Hepatic stellate cell (primary cell): ENCODE measurements at regions not wholly inside any gene's neighbourhood (a gene's known extent, or its start where the extent isn't known, plus 50 kb on each side); places are given as distances from the start of the nearest gene placed in this dataset.
"Not testable (repeated sequence)": the region's sequence is repeated elsewhere in the genome, so short reads cannot be mapped to it uniquely, and the experiment has no call there.

Experiments
- DNase-seq: peaks from one replicate; pipeline ENCODE4 v3.0.0; 2011; ENCODE audit warnings: low spot score

- DNase-seq, result no peak
Measured at GRCh38 chr9:117938896-117939295, 234.7 kb downstream of the TLR4 start.

GRCh38 chr9:117944750-117945149 is 240.5 kb downstream of the TLR4 start:
- not testable (repeated sequence) for DNase-seq

- no peak for DNase-seq
Measured at GRCh38 chr9:117945286-117945685, 241.1 kb downstream of the TLR4 start.

GRCh38 chr9:117951127-117951526 is 246.9 kb downstream of the TLR4 start:
- DNase-seq, result no peak

- DNase-seq, result no peak
Measured at GRCh38 chr9:117952581-117952980, 248.4 kb downstream of the TLR4 start.

- DNase-seq, result no peak
Measured at GRCh38 chr9:117957267-117957666, 253.1 kb downstream of the TLR4 start.

- DNase-seq, result no peak
Measured at GRCh38 chr9:117958726-117959125, 254.5 kb downstream of the TLR4 start.

GRCh38 chr9:117963493-117964090 is 259.4 kb downstream of the TLR4 start:
- no peak for DNase-seq

GRCh38 chr9:117970276-117971050 is 266.3 kb downstream of the TLR4 start:
- no peak for DNase-seq

GRCh38 chr9:117974108-117974507 is 269.9 kb downstream of the TLR4 start:
- no peak for DNase-seq

- DNase-seq, result no peak
Measured at GRCh38 chr9:117979914-117980313, 275.7 kb downstream of the TLR4 start.

GRCh38 chr9:117987945-117988344 is 283.7 kb downstream of the TLR4 start:
- no peak for DNase-seq

- DNase-seq, result no peak
Measured at GRCh38 chr9:117992006-117992405, 287.8 kb downstream of the TLR4 start.

GRCh38 chr9:118000581-118000980 is 296.4 kb downstream of the TLR4 start:
- DNase-seq, result no peak

- DNase-seq, result no peak
Measured at GRCh38 chr9:118003240-118003639, 299.0 kb downstream of the TLR4 start.

GRCh38 chr9:118008246-118008645 is 304.0 kb downstream of the TLR4 start:
- DNase-seq, result no peak

- no peak for DNase-seq
Measured at GRCh38 chr9:118009614-118010013, 305.4 kb downstream of the TLR4 start.

- DNase-seq, result no peak
Measured at GRCh38 chr9:118017607-118018122, 313.5 kb downstream of the TLR4 start.

- DNase-seq, result no peak
Measured at GRCh38 chr9:118023644-118024043, 319.4 kb downstream of the TLR4 start.

- DNase-seq, result no peak
Measured at GRCh38 chr9:118028225-118028624, 324.0 kb downstream of the TLR4 start.

- no peak for DNase-seq
Measured at GRCh38 chr9:118029425-118029824, 325.2 kb downstream of the TLR4 start.

- DNase-seq, result no peak
Measured at GRCh38 chr9:118034701-118035100, 330.5 kb downstream of the TLR4 start.

GRCh38 chr9:118038713-118039112 is 334.5 kb downstream of the TLR4 start:
- DNase-seq, result no peak

- DNase-seq, result no peak
Measured at GRCh38 chr9:118058227-118058626, 354.0 kb downstream of the TLR4 start.
